Transverse colon (tissue), 4 donors: ENCODE measurements at regions not wholly inside any gene's neighbourhood (a gene's known extent, or its start where the extent isn't known, plus 50 kb on each side); places are given as distances from the start of the nearest gene placed in this dataset.
"Not testable (repeated sequence)": the region's sequence is repeated elsewhere in the genome, so short reads cannot be mapped to it uniquely, and the experiment has no call there.

ENCODE experiments used
- CTCF ChIP-seq, 5 experiments: fragments of 200-600 bp in 3 of 5; fragments of 450-650 bp in 2 of 5; sonication (generic) in 3 of 5; IDR thresholded peaks; 1 replicate in 2 of 5; 2 replicates in 3 of 5; pipeline ENCODE4 v1.5.1; 2016 to 2017; ENCODE audit warnings: antibody characterized with exemption in 5 of 5, inconsistent platforms in 3 of 5, mild to moderate bottlenecking in 2 of 5, moderate library complexity in 1 of 5
- EP300 ChIP-seq: sonication (generic); formaldehyde crosslinking; IDR thresholded peaks from one replicate; pipeline ENCODE4 v1.6.1; 2017; ENCODE audit warnings: antibody characterized with exemption, low read depth
- POLR2AphosphoS5 ChIP-seq, 3 donors: sonication (generic); formaldehyde crosslinking; IDR thresholded peaks; one replicate each; pipeline ENCODE4 v1.6.1; 2016; ENCODE audit warnings: antibody characterized with exemption in 3 of 3

GRCh38 chr17:15847447-15848229 lies 97.3 kb upstream of the ADORA2B start:
- TF ChIP-seq POLR2AphosphoS5 (IDR thresholded peaks at IDR 0.05); CTCF (IDR thresholded peaks at IDR 0.05); EP300: not testable (repeated sequence)
